Sigmoid colon (tissue), 6 donors: ENCODE measurements at regions not wholly inside any gene's neighbourhood (a gene's known extent, or its start where the extent isn't known, plus 50 kb on each side); places are given as distances from the start of the nearest gene placed in this dataset.

ENCODE experiments used
- DNase-seq: peaks from one replicate; pipeline ENCODE4 v3.0.0-alpha.2; 2019
- H3K27ac ChIP-seq, 4 donors: fragments of 200-600 bp; sonication (generic); one replicate each; pipeline ENCODE4 v1.5.1; 2016 to 2019; ENCODE audit warnings: mild to moderate bottlenecking in 1 of 4
- H3K27me3 ChIP-seq, 3 donors: fragments of 200-600 bp; sonication (generic); one replicate each; pipeline ENCODE4 v1.5.1; 2019; ENCODE audit warnings: mild to moderate bottlenecking in 1 of 3
- H3K36me3 ChIP-seq, 4 donors: fragments of 200-600 bp; sonication (generic); one replicate each; pipeline ENCODE4 v1.5.1; 2016 to 2019
- H3K4me1 ChIP-seq, 4 donors: fragments of 200-600 bp; sonication (generic); one replicate each; pipeline ENCODE4 v1.5.1; 2017 to 2019
- H3K4me3 ChIP-seq, 4 donors: fragments of 200-600 bp; sonication (generic); one replicate each; pipeline ENCODE4 v1.5.1; 2017 to 2019; ENCODE audit warnings: mild to moderate bottlenecking in 2 of 4, moderate library complexity in 1 of 4
- H3K9me3 ChIP-seq, 4 donors: fragments of 200-600 bp in 3 of 4; sonication (generic) in 3 of 4; one replicate each; pipeline versions ENCODE4 v1.5.1 to v1.6.1; 2013 to 2019
- EP300 ChIP-seq, 4 donors: sonication (generic); formaldehyde crosslinking; IDR thresholded peaks; one replicate each; pipeline ENCODE4 v1.6.1; 2017; ENCODE audit warnings: antibody characterized with exemption in 4 of 4
- POLR2A ChIP-seq, 2 donors: fragments of 450-650 bp; IDR thresholded peaks; one replicate each; pipeline ENCODE4 v1.6.1; 2016; ENCODE audit warnings: antibody characterized with exemption in 2 of 2, mild to moderate bottlenecking in 2 of 2, moderate library complexity in 2 of 2
- POLR2AphosphoS5 ChIP-seq, 4 donors: sonication (generic); formaldehyde crosslinking; IDR thresholded peaks; one replicate each; pipeline ENCODE4 v1.6.1; 2017; ENCODE audit warnings: antibody characterized with exemption in 4 of 4
- WGBS, 2 donors: extraction: QIAGEN DNeasy Blood & Tissue Kit; methylation state at CpG; one replicate each; pipeline ENCODE4 v1.1.7; 2013; 5-methylcytosine and 5-hydroxymethylcytosine counted together
- intact Hi-C: fragments of 100-400 bp; cut with DNase I; formaldehyde crosslinking; loops from one replicate; pipeline ENCODE4 v1.15.1; 2023
- TF ChIP-seq, protein P1 (sequence below), 4 experiments: fragments of 450-650 bp in 3 of 4; fragments of 200-600 bp in 1 of 4; IDR thresholded peaks; one replicate each; pipeline ENCODE4 v1.5.1; 2016 to 2019; ENCODE audit warnings: antibody characterized with exemption in 4 of 4, mild to moderate bottlenecking in 3 of 4, moderate library complexity in 2 of 4
- donor health status: healthy with polysubstance abuse.
- donor health status: healthy.

DNA sequence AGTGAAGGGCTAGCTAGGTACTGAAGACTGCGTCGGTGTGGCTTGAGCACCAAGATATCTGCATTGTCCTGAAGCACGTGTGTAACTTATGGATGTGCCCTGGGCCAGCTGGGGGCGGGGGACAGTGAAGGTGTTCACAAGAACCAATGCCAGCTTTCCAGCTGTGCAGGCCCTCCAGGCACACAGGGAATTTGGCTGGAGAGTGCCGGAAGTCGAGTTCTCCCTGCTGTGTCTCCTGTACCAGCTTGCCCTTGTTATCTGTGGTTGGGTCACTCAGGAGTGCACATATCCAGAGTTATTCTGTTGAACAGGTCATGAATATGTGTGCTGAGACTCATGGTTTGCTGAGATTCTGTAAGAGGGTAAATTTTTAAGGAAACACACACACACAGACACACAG is 75.9 kb upstream of the CRY1 start:
- no peak overlapping the region for H3K27ac ChIP-seq
- no peak for TF ChIP-seq EP300 (IDR thresholded peaks at IDR 0.05)
- DNase-seq: no peak
- intact Hi-C loops: no loop called here
- peaks cover 0 to 14% (median 0%) of the 10 kb centered on the region in 3 donors for H3K27me3 ChIP-seq
- 82 to 88% methylated on average over 6 of the region's 6 CpGs for WGBS, 2 donors
- no peaks in the 10 kb centered on the region for H3K36me3 ChIP-seq
- no peaks in the 10 kb centered on the region for H3K4me1 ChIP-seq
- no peak overlapping the region for H3K4me3 ChIP-seq
- H3K9me3 ChIP-seq: no peaks in the 10 kb centered on the region

DNA sequence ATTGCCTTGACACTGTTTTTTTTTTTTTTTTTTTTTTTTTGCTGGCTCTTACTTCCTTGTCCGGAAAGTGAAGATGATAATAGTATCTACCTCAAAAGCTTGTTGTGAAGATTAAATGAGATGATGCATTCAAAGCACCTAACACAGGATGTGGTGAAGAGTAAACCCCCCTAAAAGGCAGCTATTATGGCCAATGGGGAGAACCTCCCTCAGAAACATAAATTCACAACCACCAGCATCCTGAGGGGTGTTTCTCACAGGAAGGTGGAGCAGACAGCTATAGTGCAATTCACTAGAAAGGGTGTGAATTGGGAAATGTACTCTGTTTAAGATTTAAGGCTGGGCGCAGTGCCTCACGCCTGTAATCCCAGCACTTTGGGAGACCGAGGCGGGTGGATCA is 85.4 kb upstream of the CRY1 start:
- Histone ChIP-seq H3K27me3 (no peaks in the 10 kb centered on the region), H3K9me3 (no peaks in the 10 kb centered on the region), H3K27ac (no peak overlapping the region), H3K4me1 (no peaks in the 10 kb centered on the region), H3K36me3 (no peaks in the 10 kb centered on the region), H3K4me3 (no peak overlapping the region)
- 83 to 87% methylated on average over 5 of the region's 5 CpGs for WGBS, 2 donors
- TF ChIP-seq POLR2A (IDR thresholded peaks at IDR 0.05) (no peak), POLR2AphosphoS5 (IDR thresholded peaks at IDR 0.05) (no peak), EP300 (IDR thresholded peaks at IDR 0.05) (no peak)
- TF ChIP-seq, protein P1, sequence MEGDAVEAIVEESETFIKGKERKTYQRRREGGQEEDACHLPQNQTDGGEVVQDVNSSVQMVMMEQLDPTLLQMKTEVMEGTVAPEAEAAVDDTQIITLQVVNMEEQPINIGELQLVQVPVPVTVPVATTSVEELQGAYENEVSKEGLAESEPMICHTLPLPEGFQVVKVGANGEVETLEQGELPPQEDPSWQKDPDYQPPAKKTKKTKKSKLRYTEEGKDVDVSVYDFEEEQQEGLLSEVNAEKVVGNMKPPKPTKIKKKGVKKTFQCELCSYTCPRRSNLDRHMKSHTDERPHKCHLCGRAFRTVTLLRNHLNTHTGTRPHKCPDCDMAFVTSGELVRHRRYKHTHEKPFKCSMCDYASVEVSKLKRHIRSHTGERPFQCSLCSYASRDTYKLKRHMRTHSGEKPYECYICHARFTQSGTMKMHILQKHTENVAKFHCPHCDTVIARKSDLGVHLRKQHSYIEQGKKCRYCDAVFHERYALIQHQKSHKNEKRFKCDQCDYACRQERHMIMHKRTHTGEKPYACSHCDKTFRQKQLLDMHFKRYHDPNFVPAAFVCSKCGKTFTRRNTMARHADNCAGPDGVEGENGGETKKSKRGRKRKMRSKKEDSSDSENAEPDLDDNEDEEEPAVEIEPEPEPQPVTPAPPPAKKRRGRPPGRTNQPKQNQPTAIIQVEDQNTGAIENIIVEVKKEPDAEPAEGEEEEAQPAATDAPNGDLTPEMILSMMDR (IDR thresholded peaks at IDR 0.05): no peak
- intact Hi-C loops: no loop called here
- no peak for DNase-seq

DNA sequence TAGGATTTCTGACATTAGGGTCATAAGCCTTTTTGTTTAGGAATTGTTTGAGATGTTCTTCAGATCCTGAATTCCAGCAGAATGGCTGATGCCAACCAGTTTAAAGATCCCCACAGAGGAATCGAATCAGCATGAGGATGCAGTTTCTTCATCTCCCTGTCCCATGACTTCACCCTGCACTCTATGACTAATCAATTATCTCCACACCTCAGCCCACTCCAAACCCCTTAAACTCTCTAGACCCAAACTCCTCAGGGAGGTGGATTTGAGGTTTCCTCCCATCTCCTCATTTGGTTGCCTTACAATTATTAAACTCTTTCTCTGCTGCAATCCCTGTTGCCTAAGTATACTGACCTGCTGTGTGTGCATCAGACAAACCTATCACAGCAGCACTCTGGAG is 86.5 kb upstream of the CRY1 start:
- intact Hi-C loops: no loop called here
- Histone ChIP-seq H3K27me3 (no peaks in the 10 kb centered on the region), H3K36me3 (no peaks in the 10 kb centered on the region), H3K27ac (no peak overlapping the region), H3K4me3 (no peak overlapping the region), H3K4me1 (no peaks in the 10 kb centered on the region), H3K9me3 (peaks cover 0 to 4% (median 0%) of the 10 kb centered on the region in 4 donors)
- WGBS, 2 donors: 74 to 76% methylated on average over 1 of the region's 1 CpG
- no peak for DNase-seq
- no peak for TF ChIP-seq POLR2AphosphoS5 (IDR thresholded peaks at IDR 0.05)
- no peak for TF ChIP-seq EP300 (IDR thresholded peaks at IDR 0.05)
- TF ChIP-seq, protein P1 (IDR thresholded peaks at IDR 0.05): no peak
- TF ChIP-seq POLR2A (IDR thresholded peaks at IDR 0.05): no peak

DNA sequence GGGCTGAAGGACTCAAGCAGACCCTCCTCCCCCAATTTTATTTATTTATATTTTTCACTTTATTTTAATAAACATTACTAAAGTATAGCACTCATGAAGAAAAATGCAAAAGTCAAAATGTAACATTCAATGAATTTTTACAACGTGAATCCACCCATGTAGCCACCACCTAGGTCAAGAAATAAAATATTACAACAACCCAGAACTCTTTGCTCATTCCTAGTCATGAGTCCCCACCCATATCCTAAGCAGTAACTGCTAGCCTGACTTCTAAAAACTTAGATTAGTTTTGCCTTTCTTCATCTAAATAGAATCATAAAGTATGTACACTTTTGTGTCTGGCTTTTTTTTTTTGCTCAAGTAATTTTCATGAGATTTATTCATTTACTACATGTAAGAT is 86.9 kb upstream of the CRY1 start:
- 15 to 60% methylated on average over 1 of the region's 1 CpG for WGBS, 2 donors

DNA sequence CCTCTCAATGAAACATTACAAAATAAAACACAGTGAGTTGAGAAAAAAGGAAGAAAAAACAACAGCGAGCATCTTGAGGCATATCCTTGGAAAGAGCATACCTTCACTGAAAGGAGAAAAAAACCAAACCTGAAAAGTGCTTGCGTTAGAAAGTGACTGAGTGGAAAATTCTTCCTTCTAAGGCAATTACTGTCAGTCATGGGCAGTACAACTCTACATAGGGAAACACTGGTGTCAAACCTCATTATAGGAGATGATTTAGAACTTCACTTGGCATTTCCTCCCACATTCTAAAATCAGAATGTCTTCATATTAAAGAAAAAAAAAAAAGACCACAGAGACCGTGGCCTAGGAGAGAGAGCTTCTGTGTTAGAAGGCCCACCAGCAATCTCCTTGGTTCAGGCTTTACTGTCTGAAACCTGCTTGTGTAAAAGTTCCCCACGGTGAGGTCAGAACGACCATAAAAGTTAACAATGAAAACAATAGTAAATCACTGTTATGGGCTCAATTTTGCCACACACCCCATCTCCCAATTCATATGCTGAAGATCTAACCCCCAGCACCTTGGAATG is 91.1 kb upstream of the CRY1 start:
- Histone ChIP-seq H3K36me3 (no peaks in the 10 kb centered on the region), H3K4me1 (no peaks in the 10 kb centered on the region), H3K27me3 (no peaks in the 10 kb centered on the region), H3K9me3 (peaks cover 0 to 4% (median 0%) of the 10 kb centered on the region in 4 donors), H3K4me3 (no peak overlapping the region), H3K27ac (no peak overlapping the region)
- 28 to 41% methylated on average over 5 of the region's 5 CpGs for WGBS, 2 donors
- intact Hi-C loops: no loop called here
- no peak for DNase-seq
- TF ChIP-seq, protein P1 (IDR thresholded peaks at IDR 0.05): no peak
- TF ChIP-seq POLR2AphosphoS5 (IDR thresholded peaks at IDR 0.05) (no peak), POLR2A (IDR thresholded peaks at IDR 0.05) (no peak), EP300 (IDR thresholded peaks at IDR 0.05) (no peak)

More for the DNA sequence above, 86.9 kb upstream of the CRY1 start:
- TF ChIP-seq EP300 (IDR thresholded peaks at IDR 0.05): no peak
- TF ChIP-seq POLR2AphosphoS5 (IDR thresholded peaks at IDR 0.05): no peak
- TF ChIP-seq, protein P1 (IDR thresholded peaks at IDR 0.05): no peak
- TF ChIP-seq POLR2A (IDR thresholded peaks at IDR 0.05): no peak
- Histone ChIP-seq H3K4me3 (no peak overlapping the region), H3K9me3 (peaks cover 0 to 4% (median 0%) of the 10 kb centered on the region in 4 donors), H3K27ac (no peak overlapping the region), H3K36me3 (no peaks in the 10 kb centered on the region), H3K27me3 (no peaks in the 10 kb centered on the region), H3K4me1 (no peaks in the 10 kb centered on the region)
- intact Hi-C loops: no loop called here
- no peak for DNase-seq
